CD4-positive, alpha-beta T cell (primary cell): ENCODE measurements at regions not wholly inside any gene's neighbourhood (a gene's known extent, or its start where the extent isn't known, plus 50 kb on each side); places are given as distances from the start of the nearest gene placed in this dataset.

Experiments
- ATAC-seq: fragments of 200-7000 bp; cut with Tn5 transposase; one replicate; pipeline ENCODE4 v1.10.0; 2022; ENCODE audit warnings: mild to moderate bottlenecking; ENCODE audit not compliant: poor library complexity
- CTCF ChIA-PET: fragments of 350-600 bp; sonication (Branson Sonifier 250); formaldehyde crosslinking; loops from one replicate; lab custom pipeline; 2021; ENCODE audit warnings: antibody characterized with exemption, inconsistent platforms; lab: Charles Lee
- POLR2A ChIA-PET: fragments of 350-600 bp; sonication (Branson Sonifier 250); formaldehyde crosslinking; loops from one replicate; lab custom pipeline; 2021; ENCODE audit warnings: antibody characterized with exemption, inconsistent platforms; lab: Charles Lee
- DNase-seq, 14 experiments: peaks; one replicate each; pipeline ENCODE4 v3.0.0-alpha.2; 2013 to 2020; ENCODE audit warnings: mixed read lengths in 2 of 14
- H3K27ac ChIP-seq, 2 donors: one replicate each; pipeline versions ENCODE4 v1.5.1 to v1.7.0; 2013; ENCODE audit warnings: low read length in 2 of 2, low read depth in 1 of 2, mild to moderate bottlenecking in 1 of 2
- H3K27me3 ChIP-seq, 2 experiments: 1 replicate in 1 of 2; 2 replicates in 1 of 2; pipeline versions ENCODE4 v1.6.1 to v1.7.0; 2013; ENCODE audit warnings: low read length in 2 of 2, control low read depth in 1 of 2, mild to moderate bottlenecking in 1 of 2, moderate library complexity in 1 of 2; ENCODE audit not compliant: insufficient read depth in 2 of 2, control insufficient read depth in 1 of 2
- H3K36me3 ChIP-seq: one replicate; pipeline ENCODE4 v1.6.1; 2013; ENCODE audit warnings: low read length, control low read depth; ENCODE audit not compliant: insufficient read depth
- H3K4me1 ChIP-seq: one replicate; pipeline ENCODE4 v1.6.1; 2013; ENCODE audit warnings: low read length, control low read depth; ENCODE audit not compliant: insufficient read depth
- H3K4me3 ChIP-seq: one replicate; pipeline ENCODE4 v1.5.1; 2013; ENCODE audit warnings: mild to moderate bottlenecking, low read length, moderate library complexity
- H3K9me3 ChIP-seq, 2 experiments: 1 replicate in 1 of 2; 2 replicates in 1 of 2; pipeline versions ENCODE4 v1.6.1 to v1.7.0; 2013; ENCODE audit warnings: low read length in 2 of 2, mild to moderate bottlenecking in 2 of 2, control low read depth in 1 of 2, moderate library complexity in 1 of 2; ENCODE audit not compliant: control insufficient read depth in 1 of 2, insufficient read depth in 1 of 2
- H3K27ac Mint-ChIP-seq: one replicate; pipeline ENCODE4 v1.8.0; 2020; ENCODE audit warnings: mixed read lengths
- H3K27me3 Mint-ChIP-seq: one replicate; pipeline ENCODE4 v1.8.0; 2021; ENCODE audit warnings: mixed read lengths
- H3K36me3 Mint-ChIP-seq: one replicate; pipeline ENCODE4 v1.8.0; 2021; ENCODE audit warnings: low read depth, mixed read lengths
- H3K4me1 Mint-ChIP-seq: one replicate; pipeline ENCODE4 v1.8.0; 2021; ENCODE audit warnings: low read depth, mixed read lengths
- H3K4me3 Mint-ChIP-seq: one replicate; pipeline ENCODE4 v1.8.0; 2020; ENCODE audit warnings: mild to moderate bottlenecking, mixed read lengths
- H3K9me3 Mint-ChIP-seq: one replicate; pipeline ENCODE4 v1.8.0; 2020; ENCODE audit warnings: mixed read lengths
- intact Hi-C, 2 experiments: fragments of 100-400 bp; cut with DNase I in 1 of 2; cut with micrococcal nuclease in 1 of 2; formaldehyde crosslinking; loops; one replicate each; pipeline versions ENCODE4 v1.15.1 to v1.9.0; 2023 to 2025; cut with DNase I, micrococcal nuclease
- TF ChIP-seq, protein P1 (sequence below): fragments of 200-600 bp; IDR thresholded peaks from one replicate; pipeline ENCODE4 v1.8.0; 2022; ENCODE audit warnings: antibody characterized with exemption, mild to moderate bottlenecking

DNA sequence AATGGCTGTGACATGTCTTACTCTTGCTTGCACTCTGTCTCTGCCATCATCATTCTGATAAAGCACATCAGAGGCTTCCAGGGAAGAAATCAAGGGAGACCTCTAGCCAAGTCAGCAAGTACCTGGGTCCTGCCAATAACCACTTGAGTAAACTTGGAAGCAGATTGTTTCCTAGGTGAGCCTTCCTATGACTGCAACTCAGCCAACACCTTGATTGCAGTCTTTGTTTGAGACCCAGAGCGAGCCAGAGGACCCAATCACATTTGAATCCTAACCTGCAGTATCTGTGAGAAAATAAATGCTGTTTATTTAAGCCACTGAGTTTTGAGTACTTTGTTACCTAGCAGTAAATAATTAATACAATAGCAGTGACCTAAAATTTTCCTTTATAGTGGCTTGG is 356.8 kb upstream of the CHD1 start:
- no peaks in the 10 kb centered on the region for H3K4me1 Mint-ChIP-seq
- no peak overlapping the region for H3K27ac Mint-ChIP-seq
- TF ChIP-seq, protein P1, sequence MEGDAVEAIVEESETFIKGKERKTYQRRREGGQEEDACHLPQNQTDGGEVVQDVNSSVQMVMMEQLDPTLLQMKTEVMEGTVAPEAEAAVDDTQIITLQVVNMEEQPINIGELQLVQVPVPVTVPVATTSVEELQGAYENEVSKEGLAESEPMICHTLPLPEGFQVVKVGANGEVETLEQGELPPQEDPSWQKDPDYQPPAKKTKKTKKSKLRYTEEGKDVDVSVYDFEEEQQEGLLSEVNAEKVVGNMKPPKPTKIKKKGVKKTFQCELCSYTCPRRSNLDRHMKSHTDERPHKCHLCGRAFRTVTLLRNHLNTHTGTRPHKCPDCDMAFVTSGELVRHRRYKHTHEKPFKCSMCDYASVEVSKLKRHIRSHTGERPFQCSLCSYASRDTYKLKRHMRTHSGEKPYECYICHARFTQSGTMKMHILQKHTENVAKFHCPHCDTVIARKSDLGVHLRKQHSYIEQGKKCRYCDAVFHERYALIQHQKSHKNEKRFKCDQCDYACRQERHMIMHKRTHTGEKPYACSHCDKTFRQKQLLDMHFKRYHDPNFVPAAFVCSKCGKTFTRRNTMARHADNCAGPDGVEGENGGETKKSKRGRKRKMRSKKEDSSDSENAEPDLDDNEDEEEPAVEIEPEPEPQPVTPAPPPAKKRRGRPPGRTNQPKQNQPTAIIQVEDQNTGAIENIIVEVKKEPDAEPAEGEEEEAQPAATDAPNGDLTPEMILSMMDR, result no peak

DNA sequence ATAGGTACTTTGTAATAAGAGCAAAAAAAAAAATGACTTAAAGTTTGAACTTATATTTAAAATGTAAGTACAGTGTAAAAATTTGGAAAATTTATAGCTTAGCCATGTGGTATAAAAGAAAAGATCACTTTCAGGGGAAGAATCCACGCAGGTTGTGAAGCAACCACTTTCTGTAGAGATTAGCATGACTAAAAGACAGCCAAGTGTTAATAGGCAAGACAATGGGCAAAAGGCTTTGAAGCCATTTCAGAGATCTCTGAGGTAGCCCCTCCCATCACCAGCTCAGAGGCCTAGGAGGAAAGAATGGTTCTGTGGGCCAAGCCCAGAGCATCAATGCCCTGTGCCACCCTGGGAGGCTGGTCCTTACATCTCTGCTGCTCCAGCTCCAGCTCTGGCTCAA is 346.3 kb upstream of the CHD1 start:
- H3K27ac Mint-ChIP-seq, result no peak overlapping the region
- no peak overlapping the region for H3K4me3 ChIP-seq
- peaks cover 0 to 4% of the 10 kb centered on the region in 2 experiments for H3K9me3 ChIP-seq
- ChIA-PET CTCF (no interaction called here), POLR2A (no interaction called here)
- intact Hi-C loops, result no loop called here
- no peaks in the 10 kb centered on the region for H3K4me1 Mint-ChIP-seq
- no peak overlapping the region for H3K27ac ChIP-seq
- TF ChIP-seq, protein P1, result no peak
- no peak overlapping the region for H3K4me3 Mint-ChIP-seq
- no peak for ATAC-seq
- H3K36me3 Mint-ChIP-seq, result no peaks in the 10 kb centered on the region
- H3K27me3 Mint-ChIP-seq, result no peaks in the 10 kb centered on the region
- H3K27me3 ChIP-seq, result no peaks in the 10 kb centered on the region
- no peak for DNase-seq
- H3K4me1 ChIP-seq, result no peaks in the 10 kb centered on the region
- H3K36me3 ChIP-seq, result no peaks in the 10 kb centered on the region
- peaks cover 2% of the 10 kb centered on the region for H3K9me3 Mint-ChIP-seq

More for the DNA sequence above, 356.8 kb upstream of the CHD1 start:
- Histone ChIP-seq H3K9me3 (no peaks in the 10 kb centered on the region), H3K4me3 (no peak overlapping the region), H3K36me3 (no peaks in the 10 kb centered on the region), H3K4me1 (no peaks in the 10 kb centered on the region), H3K27ac (no peak overlapping the region), H3K27me3 (no peaks in the 10 kb centered on the region)
- no peak for ATAC-seq
- H3K36me3 Mint-ChIP-seq, result no peaks in the 10 kb centered on the region
- ChIA-PET CTCF (no interaction called here), POLR2A (no interaction called here)
- H3K27me3 Mint-ChIP-seq, result no peaks in the 10 kb centered on the region
- no peak overlapping the region for H3K4me3 Mint-ChIP-seq
- H3K9me3 Mint-ChIP-seq, result peaks cover 2% of the 10 kb centered on the region
- intact Hi-C loops, result no loop called here
- no peak for DNase-seq

DNA sequence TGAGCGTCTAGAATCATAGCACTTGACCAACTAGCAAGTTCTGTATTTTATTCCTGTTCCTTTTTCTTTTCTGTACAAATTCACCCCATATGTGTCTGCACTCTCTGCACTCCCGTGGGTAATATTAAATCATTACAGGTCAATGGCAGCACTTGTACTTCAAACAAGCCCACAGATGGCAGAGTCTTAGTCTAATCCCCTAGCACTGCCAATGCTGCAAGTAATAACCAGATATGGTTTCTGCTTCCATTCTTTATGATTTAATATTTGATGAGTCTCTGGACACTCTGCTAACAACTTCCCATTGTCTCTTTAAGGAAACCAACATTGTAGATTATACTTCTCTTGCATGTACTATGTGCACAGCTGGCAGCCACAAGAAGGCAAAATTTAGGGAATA is 343.8 kb upstream of the CHD1 start:
- no peak overlapping the region for H3K4me3 ChIP-seq
- no peak for ATAC-seq
- H3K4me3 Mint-ChIP-seq, result no peak overlapping the region
- no peak overlapping the region for H3K27ac ChIP-seq
- TF ChIP-seq, protein P1, result no peak
- H3K27me3 Mint-ChIP-seq, result no peaks in the 10 kb centered on the region
- ChIA-PET POLR2A (no interaction called here), CTCF (no interaction called here)
- no peaks in the 10 kb centered on the region for H3K4me1 Mint-ChIP-seq
- peaks cover 5% of the 10 kb centered on the region for H3K9me3 Mint-ChIP-seq
- H3K4me1 ChIP-seq, result no peaks in the 10 kb centered on the region
- H3K27me3 ChIP-seq, result no peaks in the 10 kb centered on the region
- H3K9me3 ChIP-seq, result peaks cover 0 to 4% of the 10 kb centered on the region in 2 experiments
- intact Hi-C loops, result no loop called here
- no peaks in the 10 kb centered on the region for H3K36me3 ChIP-seq
- H3K36me3 Mint-ChIP-seq, result no peaks in the 10 kb centered on the region
- no peak for DNase-seq
- H3K27ac Mint-ChIP-seq, result no peak overlapping the region
